ENCODE measurements at regions not wholly inside any gene's neighbourhood (a gene's known extent, or its start where the extent isn't known, plus 50 kb on each side); places are given as distances from the start of the nearest gene placed in this dataset.

DNA sequence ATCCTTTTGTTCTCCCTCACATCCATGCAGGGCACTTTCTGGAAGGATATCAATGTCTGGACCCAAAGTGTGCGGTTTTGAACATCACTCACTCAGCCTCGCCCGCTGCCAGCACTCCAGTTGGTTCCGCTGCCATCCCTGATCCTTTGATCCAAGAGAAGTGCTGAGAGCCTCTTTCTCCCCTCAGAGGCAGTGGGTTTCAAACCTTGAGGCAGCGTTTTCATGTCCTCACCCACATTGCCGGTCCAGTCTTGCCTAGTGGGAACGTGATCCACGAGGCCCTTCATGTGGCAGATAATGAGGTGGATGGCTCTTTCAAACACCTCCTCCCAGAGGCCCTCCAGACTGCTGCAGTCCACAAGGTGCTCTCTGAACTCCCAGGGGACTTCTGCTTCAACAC is 122.2 kb downstream of the ACTL8 start:
- DNase-seq (ENCODE audit: low spot score) = no peak

DNA sequence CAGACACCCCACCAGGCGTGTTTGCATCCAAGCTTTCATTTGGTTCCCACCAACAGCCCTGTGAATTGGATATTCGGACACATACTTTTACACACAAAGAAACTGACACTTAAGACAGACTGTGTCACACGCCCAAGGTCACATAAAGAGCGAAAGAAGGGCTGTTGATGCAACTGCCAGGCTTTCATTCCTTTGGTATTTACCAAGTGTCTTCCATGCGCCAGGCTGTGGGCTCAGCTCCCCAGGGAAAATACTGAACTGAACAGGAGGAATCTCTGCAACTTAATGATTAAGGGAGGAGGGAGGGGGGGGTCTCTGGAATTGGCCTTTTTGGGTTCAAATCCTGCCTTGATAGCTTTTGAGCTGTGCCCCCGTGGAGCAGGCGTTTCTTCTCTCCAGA is 122.8 kb downstream of the ACTL8 start:
- DNase-seq (ENCODE audit: low spot score) = no peak

DNA sequence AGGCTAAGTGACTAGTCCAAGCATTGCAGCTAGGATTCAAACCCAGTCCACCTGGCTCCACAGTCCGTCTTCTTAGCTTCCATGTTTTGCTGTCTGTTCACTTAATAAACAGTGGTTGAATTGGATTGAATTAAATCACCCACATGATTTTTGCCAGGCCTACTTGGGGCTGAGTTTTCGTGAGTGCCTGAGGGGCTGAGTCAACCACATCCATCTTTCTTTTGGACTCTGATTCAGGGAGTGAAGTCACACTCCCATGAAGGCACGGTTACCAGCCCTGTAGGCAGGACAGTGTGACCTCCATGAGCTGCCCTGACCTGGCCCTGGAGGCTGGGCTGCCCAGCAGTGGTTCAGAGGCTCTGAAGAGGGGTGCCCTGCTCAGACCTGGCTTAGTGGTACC is 123.7 kb downstream of the ACTL8 start:
- no peak for DNase-seq (ENCODE audit: low spot score)

DNA sequence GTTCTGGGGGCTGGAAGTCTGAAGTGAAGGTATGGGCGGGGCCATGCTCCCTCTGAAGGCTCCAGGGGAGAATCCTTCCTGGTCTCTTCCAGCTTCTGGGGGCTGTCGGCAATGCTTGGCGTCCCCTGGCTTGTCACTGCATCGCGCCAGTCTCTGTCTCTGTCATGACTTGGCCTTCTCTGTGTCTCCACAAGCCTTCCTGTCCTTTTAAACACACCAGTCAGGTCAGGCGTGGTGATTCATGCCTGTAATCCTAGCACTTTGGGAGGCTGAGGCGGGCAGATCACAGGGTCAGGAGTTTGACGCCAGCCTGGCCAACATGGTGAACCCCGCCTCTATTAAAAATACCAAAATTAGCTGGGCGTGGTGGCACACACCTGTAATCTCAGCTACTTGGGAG is 125.3 kb downstream of the ACTL8 start:
- DNase-seq (ENCODE audit: low spot score) = no peak

DNA sequence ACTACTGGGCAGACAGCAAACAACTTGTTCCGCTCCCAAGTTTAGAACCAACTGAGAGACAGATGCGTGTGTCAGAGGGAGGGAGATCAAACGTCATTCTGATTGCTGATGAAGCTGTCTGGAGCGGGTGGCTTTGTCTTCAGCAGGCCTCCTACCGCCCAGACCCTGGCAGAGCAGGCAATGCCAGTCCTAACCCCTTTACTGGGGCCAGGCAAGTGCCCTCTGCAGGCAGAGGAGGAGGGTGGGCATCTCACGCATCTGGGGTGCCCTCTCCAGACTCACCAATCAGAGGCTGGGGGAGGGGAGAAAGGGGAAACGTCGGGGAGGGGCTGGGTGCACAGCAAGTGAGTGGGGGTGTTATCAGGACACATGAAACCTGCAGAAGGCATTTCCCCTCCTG is 126.6 kb downstream of the ACTL8 start:
- no peak for DNase-seq (ENCODE audit: low spot score)

DNA sequence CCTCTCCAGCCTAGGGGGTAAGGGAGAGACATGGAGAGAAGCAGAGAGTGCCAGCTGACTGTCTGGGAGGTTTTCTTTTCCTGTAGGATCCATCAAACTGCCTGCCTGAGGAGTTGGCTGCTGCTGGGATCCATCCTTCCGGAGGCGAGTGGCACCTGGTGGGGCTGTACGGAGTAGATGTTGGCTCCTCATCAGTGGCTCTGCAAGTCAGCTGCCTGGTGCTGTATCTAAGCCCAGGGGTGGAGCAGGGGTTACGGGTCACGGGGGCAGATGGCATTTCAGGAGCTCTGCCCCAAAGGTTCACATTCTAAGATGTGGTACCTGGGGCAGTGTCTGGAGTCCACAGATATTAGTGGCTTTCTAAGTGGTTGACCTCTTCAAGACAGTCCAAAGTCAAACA is 128.0 kb downstream of the ACTL8 start:
- DNase-seq (ENCODE audit: low spot score) = no peak

DNA sequence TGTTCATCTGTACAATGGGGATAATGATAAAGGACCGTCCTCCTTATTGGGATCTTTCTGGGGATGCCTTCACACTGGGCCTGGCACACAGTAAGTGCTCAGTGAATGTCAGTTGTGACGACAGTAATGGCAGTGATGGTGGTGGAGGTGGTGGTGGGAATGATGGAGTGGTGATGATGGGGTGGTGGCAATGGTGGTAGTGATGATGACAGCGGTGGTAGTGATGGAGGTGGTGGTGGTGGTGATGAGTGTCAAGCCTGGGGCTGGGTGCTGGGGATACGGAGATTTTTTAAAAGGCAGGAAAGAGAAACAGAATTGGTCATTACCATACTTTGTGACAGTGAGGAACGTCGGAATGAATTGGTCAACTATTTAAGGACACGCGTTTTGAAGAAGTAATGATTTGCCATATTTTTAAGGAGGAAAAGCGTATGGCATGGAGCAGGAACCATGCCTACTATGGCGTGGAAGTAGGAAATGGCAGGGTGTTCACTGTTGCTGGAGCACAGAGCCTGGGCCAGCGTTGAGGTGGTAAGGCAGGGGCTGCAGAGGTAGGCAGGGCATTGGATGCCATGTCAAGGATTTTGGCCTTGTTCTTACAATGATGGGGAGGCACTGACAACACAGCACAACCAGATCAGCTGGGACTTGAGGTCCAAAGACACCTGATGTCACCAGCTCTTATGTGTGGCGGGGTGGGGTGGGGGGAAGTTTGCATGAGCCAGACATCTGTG is 128.7 kb downstream of the ACTL8 start:
- no peak for DNase-seq (ENCODE audit: low spot score)

DNA sequence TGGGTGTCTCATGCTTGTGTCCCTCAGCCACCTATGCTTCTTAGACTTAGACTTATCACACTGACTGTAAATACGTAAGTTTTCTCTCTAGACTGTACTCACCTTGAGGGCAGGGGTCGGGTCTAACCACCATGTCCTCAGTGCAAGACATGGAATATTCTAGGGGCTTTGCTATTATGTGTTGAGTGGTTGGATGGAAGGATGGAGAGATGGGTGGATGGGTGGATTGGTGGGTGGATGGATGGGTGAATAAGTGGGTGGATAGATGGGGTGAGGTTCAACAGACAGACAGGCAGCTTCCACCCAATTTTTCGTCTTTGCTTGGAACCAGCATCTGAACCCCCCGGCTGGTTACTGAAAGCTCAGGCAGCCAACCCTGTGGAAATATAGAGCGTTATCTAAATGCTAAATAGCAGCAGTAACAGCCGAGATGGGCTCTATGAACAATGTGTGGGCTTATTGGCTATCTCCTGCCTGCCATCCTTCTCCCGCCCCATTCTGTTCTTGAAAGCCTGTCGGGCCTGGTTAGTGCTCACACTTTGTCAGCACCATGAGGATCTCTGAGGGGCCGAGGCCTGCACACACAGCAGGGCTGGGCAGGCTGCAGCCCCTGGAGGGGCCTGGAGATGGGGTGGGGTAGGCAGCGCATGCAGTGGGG is 130.7 kb downstream of the ACTL8 start:
- no peak for DNase-seq (ENCODE audit: low spot score)

DNA sequence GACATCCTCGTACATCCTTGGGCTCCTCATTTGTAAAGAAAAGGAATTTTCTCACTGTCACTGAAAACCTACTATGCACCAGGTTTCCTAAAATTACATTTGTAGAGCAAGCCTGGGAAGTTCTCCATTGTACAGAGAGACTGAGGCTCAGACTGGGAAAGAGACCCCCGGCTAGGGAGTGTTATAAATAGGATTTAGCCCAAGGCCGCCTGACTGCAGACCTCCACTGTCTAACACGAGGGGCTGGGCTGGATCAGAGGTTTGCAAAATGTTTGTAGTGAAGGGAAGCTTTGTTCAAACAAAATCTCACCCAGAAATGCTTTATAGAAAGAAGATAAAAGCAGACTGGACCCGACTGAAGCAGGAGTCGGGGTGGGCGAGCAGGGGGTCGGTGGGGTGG is 131.3 kb downstream of the ACTL8 start:
- no peak for DNase-seq (ENCODE audit: low spot score)

DNA sequence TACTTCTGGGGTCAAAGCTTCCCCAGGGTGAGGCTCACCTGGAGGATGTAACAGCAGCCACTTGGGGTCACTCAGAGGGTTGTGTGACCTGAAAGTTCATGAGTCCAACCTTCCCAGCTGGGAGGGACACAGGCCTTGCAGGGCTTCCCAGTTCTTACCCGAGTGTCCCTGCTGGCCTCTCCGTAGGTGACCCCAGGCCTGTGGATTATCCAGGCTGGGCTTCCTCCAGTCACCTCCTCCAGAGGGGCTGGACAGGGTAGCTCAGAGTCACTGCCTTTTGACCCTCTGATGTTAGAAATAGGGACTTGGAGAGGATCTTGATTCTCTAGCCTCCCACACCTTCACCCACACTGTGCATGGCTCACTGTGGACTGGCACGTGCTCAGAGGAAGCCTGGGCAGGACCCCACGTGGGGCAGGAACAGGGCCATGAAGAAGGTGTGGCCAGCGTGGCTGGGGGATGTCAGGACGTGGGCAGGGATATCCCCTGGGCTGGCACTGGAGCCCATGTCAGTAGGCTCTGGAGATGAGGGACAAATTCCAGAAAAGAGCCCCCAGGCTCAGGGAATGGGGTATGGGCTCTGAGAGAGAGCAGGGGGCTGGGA is 131.8 kb downstream of the ACTL8 start:
- no peak for DNase-seq (ENCODE audit: low spot score)

- no peak for DNase-seq (ENCODE audit: low spot score)
These were observed 132.7 kb downstream of the ACTL8 start for GRCh38 chr1:17887661-17888371.

GRCh38 chr1:17890056-17890814 is 135.1 kb downstream of the ACTL8 start:
- DNase-seq (ENCODE audit: low spot score) = no peak

GRCh38 chr1:17890815-17891191 is 135.7 kb downstream of the ACTL8 start:
- no peak for DNase-seq (ENCODE audit: low spot score)

DNA sequence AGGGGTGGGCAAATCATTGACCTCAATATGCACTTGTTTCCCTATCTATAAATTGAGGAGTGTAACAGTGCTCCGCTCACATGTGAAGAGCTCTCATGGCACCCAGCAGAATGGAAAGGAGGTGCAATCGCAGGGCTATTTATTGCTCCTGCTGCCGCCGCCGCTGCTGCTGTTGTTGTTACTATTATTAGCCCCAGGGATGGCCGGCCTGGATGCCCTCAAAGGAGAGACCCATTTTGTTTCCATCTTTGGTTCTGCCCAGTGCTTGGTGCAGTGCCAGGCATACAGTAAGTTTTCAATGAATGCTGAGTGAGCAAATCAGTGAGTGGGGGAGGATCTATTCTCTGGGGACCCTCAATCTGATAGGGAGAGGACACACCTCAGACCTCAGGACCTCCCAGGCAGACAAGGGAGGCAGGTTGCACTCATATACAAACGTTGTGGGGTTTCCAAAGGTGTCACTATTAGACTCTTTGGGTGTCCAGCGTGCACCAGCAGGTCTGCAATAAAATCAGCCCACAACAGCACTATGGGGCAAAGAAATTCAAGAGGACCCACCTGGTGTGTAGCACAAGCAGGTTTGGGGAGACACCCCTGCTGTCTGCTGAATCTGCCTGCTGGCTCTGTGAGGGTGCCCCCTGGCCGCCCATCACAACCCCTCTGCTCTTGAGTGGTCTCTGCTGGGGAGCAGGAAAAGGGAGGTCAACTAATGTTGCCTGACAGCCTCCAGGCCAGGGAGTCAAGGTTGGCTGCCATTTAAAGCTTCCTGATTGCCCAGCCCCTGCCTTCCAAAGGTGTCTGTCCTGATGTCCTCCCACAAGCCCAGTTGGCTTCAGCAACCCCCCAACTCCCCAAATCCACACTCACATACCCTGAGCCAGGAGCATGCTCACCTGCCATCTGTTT is 136.3 kb downstream of the ACTL8 start:
- DNase-seq (ENCODE audit: low spot score) = no peak

GRCh38 chr1:17892225-17892624 is 137.1 kb downstream of the ACTL8 start:
- DNase-seq (ENCODE audit: low spot score) = no peak

DNA sequence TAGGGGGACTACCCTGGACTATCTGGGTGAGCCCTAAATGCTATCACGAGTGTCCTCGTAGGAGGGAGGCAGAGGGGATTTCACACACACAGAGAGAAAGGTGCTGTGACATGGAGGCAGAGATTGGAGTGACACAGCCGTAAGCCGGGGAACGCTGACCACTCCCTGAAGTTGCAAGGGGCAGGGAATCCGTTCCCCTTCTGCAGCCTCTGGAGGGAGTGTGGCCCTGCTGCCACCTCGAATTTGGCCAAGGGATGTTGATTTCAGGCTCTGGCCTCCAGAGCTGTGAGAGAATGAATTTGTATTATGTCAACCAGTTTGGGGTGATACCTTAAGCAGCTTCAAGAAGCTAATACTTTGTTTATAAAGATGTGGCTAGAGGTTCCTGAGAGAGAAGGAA is 137.7 kb downstream of the ACTL8 start:
- no peak for DNase-seq (ENCODE audit: low spot score)

DNA sequence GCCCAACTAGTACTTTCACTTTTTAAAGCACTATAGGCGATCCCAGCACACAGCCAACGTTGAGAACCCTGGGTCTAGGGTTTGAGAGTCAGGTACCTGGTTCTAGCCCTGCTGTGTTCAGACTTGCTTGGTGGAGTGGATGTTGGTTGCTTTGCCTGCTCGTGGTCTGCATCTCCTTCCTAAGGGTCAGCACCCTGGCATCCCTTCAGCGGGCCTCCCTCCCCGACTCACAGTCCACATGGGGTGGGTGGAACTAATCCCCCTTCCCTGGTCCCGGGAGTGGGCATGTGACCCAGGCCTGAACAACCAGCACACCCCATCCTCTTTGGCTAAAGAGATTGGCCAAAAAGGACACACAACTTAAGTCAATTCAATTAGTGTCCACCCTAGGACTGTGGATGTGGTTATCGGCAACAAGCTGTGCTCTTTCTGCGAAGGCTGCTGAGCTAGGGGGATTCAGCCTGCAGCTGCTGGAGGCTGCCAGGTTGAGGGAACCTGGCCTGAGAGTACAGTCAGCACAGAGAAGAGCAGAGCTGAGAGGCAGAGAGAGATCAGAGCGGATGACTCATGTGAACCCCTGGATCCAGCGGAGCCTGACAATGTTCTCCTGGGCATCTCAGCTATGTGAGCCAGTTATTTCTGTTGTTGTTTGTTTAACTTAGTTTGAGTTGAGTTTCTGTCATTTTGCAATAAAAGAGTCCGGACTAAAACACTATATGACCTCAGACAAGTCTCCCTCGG is 138.9 kb downstream of the ACTL8 start:
- DNase-seq (ENCODE audit: low spot score) = no peak

- DNase-seq (ENCODE audit: low spot score) = no peak
These were observed 140.3 kb downstream of the ACTL8 start for GRCh38 chr1:17895401-17895800.

- no peak for DNase-seq (ENCODE audit: low spot score)
These were observed 140.9 kb downstream of the ACTL8 start for GRCh38 chr1:17895986-17896385.

DNA sequence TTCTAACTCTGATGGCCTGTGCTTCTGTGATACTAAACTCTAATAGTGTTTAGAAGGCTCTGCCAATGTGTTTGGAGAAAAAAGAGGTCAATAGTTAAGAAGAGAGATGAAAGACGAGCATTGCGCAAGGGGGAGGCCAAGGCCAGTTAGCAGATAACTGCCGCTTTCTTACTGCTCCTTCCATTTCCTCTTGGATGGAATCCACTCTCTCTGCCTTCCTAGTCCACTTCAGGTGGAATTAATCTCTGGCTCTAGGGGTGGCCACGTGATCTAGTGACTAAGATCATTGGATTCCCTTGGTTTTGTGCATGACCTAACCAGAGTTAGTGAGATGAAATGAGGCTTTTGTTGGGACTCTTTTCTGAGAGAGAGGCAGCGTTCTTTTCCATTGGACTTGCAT is 148.3 kb downstream of the ACTL8 start:
- no peak for DNase-seq (ENCODE audit: low spot score)

Measured in pons (tissue), 1 donor.